Psoas muscle (tissue), 7 donors: ENCODE measurements at regions not wholly inside any gene's neighbourhood (a gene's known extent, or its start where the extent isn't known, plus 50 kb on each side); places are given as distances from the start of the nearest gene placed in this dataset.

Experiments used
- ATAC-seq, 4 donors: fragments of 200-7000 bp; cut with Tn5 transposase; one replicate each; pipeline ENCODE4 v1.9.1; 2020; ENCODE audit warnings: moderate library complexity in 3 of 4, mild to moderate bottlenecking in 2 of 4
- DNase-seq, 2 donors: peaks; one replicate each; pipeline ENCODE4 v3.0.0-alpha.2; 2020
- H3K27ac ChIP-seq: fragments of 200-600 bp; one replicate; pipeline ENCODE4 v1.8.0; 2022
- H3K27me3 ChIP-seq, 3 donors: fragments of 200-600 bp in 1 of 3; one replicate each; pipeline versions ENCODE4 v1.6.1 to v1.8.0; 2013 to 2022; ENCODE audit warnings: low read length in 2 of 3, mild to moderate bottlenecking in 2 of 3, moderate library complexity in 1 of 3; ENCODE audit not compliant: insufficient read depth in 3 of 3
- H3K36me3 ChIP-seq, 2 donors: fragments of 200-600 bp in 1 of 2; one replicate each; pipeline versions ENCODE4 v1.6.1 to v1.8.0; 2013 to 2022; ENCODE audit warnings: low read depth in 1 of 2, mild to moderate bottlenecking in 1 of 2, moderate library complexity in 1 of 2; ENCODE audit not compliant: insufficient read depth in 1 of 2
- H3K4me1 ChIP-seq: fragments of 200-600 bp; one replicate; pipeline ENCODE4 v1.8.0; 2022
- H3K4me3 ChIP-seq: fragments of 200-600 bp; one replicate; pipeline ENCODE4 v1.8.0; 2022; ENCODE audit warnings: mild to moderate bottlenecking
- H3K9me3 ChIP-seq: fragments of 200-600 bp; one replicate; pipeline ENCODE4 v1.8.0; 2022
- WGBS, 3 donors: extraction: QIAGEN DNeasy Blood & Tissue Kit; methylation state at CpG; one replicate each; pipeline versions ENCODE4 v1.1.6 to v1.1.7; 2013; 5-methylcytosine and 5-hydroxymethylcytosine counted together
- intact Hi-C, 2 donors: fragments of 100-400 bp; cut with DNase I; formaldehyde crosslinking; loops; one replicate each; pipeline versions ENCODE4 v1.11.0 to v1.14.2; 2022
- TF ChIP-seq, protein P1 (sequence below): fragments of 200-600 bp; IDR thresholded peaks from one replicate; pipeline ENCODE4 v1.8.0; 2022; ENCODE audit warnings: antibody characterized with exemption
- donor health status: healthy with polysubstance abuse.
- donor health status: DM: no; HTN: no; CAD: no; lungs with moderate emphysema.
- donor health status: Bipolar disorder and iron deficiency.
- donor health status: healthy.
- donor health status: DM: yes; HTN: yes; CAD: no.
- donor health status: DM: no; HTN: no; CAD: no.
- donor health status: DM: yes; HTN: yes; CAD: no.

DNA sequence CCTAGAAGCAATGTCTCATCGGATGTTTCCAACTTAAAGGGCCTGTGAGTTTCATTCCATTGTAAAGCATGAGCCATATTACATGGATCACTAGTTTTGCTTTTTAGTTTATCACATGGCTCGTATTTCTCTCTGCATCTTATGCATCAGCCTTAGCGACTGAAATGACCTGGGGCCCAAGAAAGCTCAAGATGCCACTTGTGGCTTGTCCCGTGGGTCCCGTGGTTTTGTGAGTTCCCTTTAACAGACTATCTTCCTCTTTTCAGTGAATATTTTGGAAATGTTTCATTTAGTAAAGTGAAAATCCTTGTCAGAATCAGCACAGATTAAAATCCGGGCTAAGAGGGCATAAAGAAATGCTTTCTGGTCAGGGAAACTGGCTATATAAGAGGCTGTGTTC, 86.2 kb upstream of the PPM1H start:
- ATAC-seq (no peak), DNase-seq (no peak)
- Histone ChIP-seq H3K9me3 (no peaks in the 10 kb centered on the region), H3K27me3 (no peaks in the 10 kb centered on the region), H3K4me1 (no peaks in the 10 kb centered on the region), H3K4me3 (no peak overlapping the region), H3K27ac (no peak overlapping the region), H3K36me3 (no peaks in the 10 kb centered on the region)
- 47 to 55% (median 53%) methylated on average over 6 of the region's 6 CpGs for WGBS, 3 donors
- TF ChIP-seq, protein P1, sequence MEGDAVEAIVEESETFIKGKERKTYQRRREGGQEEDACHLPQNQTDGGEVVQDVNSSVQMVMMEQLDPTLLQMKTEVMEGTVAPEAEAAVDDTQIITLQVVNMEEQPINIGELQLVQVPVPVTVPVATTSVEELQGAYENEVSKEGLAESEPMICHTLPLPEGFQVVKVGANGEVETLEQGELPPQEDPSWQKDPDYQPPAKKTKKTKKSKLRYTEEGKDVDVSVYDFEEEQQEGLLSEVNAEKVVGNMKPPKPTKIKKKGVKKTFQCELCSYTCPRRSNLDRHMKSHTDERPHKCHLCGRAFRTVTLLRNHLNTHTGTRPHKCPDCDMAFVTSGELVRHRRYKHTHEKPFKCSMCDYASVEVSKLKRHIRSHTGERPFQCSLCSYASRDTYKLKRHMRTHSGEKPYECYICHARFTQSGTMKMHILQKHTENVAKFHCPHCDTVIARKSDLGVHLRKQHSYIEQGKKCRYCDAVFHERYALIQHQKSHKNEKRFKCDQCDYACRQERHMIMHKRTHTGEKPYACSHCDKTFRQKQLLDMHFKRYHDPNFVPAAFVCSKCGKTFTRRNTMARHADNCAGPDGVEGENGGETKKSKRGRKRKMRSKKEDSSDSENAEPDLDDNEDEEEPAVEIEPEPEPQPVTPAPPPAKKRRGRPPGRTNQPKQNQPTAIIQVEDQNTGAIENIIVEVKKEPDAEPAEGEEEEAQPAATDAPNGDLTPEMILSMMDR: no peak
- intact Hi-C loops: no loop called here

DNA sequence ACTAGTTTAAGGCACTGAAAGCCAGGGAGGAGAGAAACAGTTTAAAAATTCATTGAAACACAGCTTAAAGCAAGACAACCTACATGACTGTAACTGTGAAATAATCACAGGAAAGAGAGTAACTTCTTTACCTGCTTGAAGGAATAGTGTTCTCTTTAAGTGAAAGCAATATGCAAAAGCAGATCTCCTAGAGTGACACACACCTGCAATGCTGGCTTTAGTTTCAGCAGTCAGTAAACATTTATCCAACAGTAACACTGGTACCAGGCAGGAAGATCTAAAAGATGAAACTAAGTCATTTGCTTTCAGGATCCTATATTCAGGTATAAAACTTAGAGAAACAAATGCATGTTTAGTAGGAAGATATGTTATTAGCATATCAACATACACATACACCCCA, 85.3 kb upstream of the PPM1H start:
- TF ChIP-seq, protein P1: no peak
- Histone ChIP-seq H3K27ac (no peak overlapping the region), H3K9me3 (no peaks in the 10 kb centered on the region), H3K27me3 (no peaks in the 10 kb centered on the region), H3K4me3 (no peak overlapping the region), H3K4me1 (no peaks in the 10 kb centered on the region), H3K36me3 (no peaks in the 10 kb centered on the region)
- DNase-seq (no peak), ATAC-seq (no peak)
- intact Hi-C loops: no loop called here

DNA sequence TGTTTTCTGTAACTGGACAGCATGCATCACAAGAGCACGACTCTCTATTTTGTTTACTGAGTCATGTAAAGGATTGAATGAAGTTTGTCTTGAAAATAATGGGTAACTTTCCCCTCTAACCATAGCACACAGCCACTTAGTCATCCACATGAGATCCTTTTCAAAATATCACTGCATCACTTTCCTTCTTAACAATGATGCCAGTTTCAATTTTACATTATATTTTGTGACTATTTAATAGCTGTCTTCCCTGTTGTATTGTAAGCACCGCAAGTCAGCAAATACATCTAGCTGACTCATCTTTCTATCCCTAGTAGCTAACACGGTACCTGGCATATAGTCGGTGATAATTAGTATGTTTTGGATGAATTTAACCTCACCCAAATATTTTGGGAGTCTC, 83.3 kb upstream of the PPM1H start:
- WGBS, 3 donors: 51 to 76% (median 60%) methylated on average over 4 of the region's 4 CpGs
- ATAC-seq: no peak
- H3K36me3 ChIP-seq: no peaks in the 10 kb centered on the region
- H3K9me3 ChIP-seq: no peaks in the 10 kb centered on the region
- no peak for DNase-seq
- intact Hi-C loops: no loop called here
- no peaks in the 10 kb centered on the region for H3K27me3 ChIP-seq
- H3K27ac ChIP-seq: no peak overlapping the region
- no peaks in the 10 kb centered on the region for H3K4me1 ChIP-seq
- TF ChIP-seq, protein P1: no peak
- H3K4me3 ChIP-seq: no peak overlapping the region

DNA sequence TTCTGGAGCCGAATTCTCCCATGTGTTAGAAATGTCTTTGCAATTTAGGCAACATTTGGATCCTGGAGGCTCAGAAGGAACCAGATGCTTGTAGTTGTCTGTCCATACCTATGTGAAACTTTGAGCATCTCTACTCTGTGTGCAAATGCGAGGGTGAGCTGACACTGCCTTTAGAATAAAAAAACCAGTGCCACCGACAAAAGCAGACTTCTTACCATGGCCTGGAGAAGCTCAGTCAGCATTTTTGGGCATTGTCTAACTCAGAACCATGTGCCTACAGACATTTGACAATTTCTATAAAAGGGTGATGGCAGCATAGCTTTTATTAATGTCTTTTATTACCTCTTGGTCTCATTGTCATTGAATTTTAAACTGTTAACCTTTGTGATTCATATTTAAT, 78.4 kb upstream of the PPM1H start:
- Histone ChIP-seq H3K4me3 (no peak overlapping the region), H3K9me3 (no peaks in the 10 kb centered on the region), H3K27me3 (no peaks in the 10 kb centered on the region), H3K36me3 (no peaks in the 10 kb centered on the region), H3K4me1 (no peaks in the 10 kb centered on the region), H3K27ac (no peak overlapping the region)
- WGBS, 3 donors: 87 to 92% (median 89%) methylated on average over 3 of the region's 3 CpGs
- intact Hi-C loops: no loop called here
- DNase-seq (no peak), ATAC-seq (no peak)
- TF ChIP-seq, protein P1: no peak

DNA sequence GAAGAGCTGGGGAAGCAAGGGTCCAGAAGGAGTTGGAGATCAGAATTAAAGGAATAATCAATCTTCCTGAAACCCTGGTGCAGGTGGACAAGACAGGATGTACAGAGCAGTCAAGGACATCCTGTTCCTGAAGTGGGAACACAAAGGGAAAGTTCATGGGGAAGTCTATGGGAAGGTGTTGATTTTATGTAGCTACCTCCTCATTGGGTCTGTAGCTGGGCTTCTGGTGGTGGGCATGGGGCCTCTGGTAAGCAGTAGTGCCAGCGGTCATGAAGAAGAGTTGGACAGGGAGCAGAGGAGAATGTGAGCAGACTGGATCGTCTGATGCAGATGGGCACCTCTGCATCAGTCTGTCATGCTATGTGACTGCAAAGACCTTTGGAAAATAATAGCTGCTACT, 75.7 kb upstream of the PPM1H start:
- 83 to 84% (median 84%) methylated on average over 2 of the region's 2 CpGs for WGBS, 3 donors
- H3K4me1 ChIP-seq: no peaks in the 10 kb centered on the region
- no peaks in the 10 kb centered on the region for H3K27me3 ChIP-seq
- no peak overlapping the region for H3K4me3 ChIP-seq
- DNase-seq: no peak
- H3K36me3 ChIP-seq: no peaks in the 10 kb centered on the region
- intact Hi-C loops: no loop called here
- H3K27ac ChIP-seq: no peak overlapping the region
- no peaks in the 10 kb centered on the region for H3K9me3 ChIP-seq
- TF ChIP-seq, protein P1: no peak
- no peak for ATAC-seq
